ENCODE measurements at regions not wholly inside any gene's neighbourhood (a gene's known extent, or its start where the extent isn't known, plus 50 kb on each side); places are given as distances from the start of the nearest gene placed in this dataset.

- DNase-seq (ENCODE audit: low spot score): no peak
Measured at GRCh38 chr12:66910366-66910974, 231.6 kb upstream of the GRIP1 start.

GRCh38 chr12:66915306-66915904 lies 236.5 kb upstream of the GRIP1 start:
- no peak for DNase-seq (ENCODE audit: low spot score)

GRCh38 chr12:66916189-66916588 lies 237.3 kb upstream of the GRIP1 start:
- DNase-seq (ENCODE audit: low spot score): no peak

- no peak for DNase-seq (ENCODE audit: low spot score)
Measured at GRCh38 chr12:66919466-66919865, 240.6 kb upstream of the GRIP1 start.

- DNase-seq (ENCODE audit: low spot score): no peak
Measured at GRCh38 chr12:66920205-66920604, 241.3 kb upstream of the GRIP1 start.

- no peak for DNase-seq (ENCODE audit: low spot score)
Measured at GRCh38 chr12:66921151-66921550, 242.3 kb upstream of the GRIP1 start.

- DNase-seq (ENCODE audit: low spot score): no peak
Measured at GRCh38 chr12:66925083-66925482, 246.2 kb upstream of the GRIP1 start.

- no peak for DNase-seq (ENCODE audit: low spot score)
Measured at GRCh38 chr12:66929121-66929520, 250.2 kb upstream of the GRIP1 start.

- no peak for DNase-seq (ENCODE audit: low spot score)
Measured at GRCh38 chr12:66931091-66931490, 252.2 kb upstream of the GRIP1 start.

GRCh38 chr12:66932126-66932525 lies 253.2 kb upstream of the GRIP1 start:
- no peak for DNase-seq (ENCODE audit: low spot score)

GRCh38 chr12:66934302-66935062 lies 255.6 kb upstream of the GRIP1 start:
- DNase-seq (ENCODE audit: low spot score): no peak

- DNase-seq (ENCODE audit: low spot score): no peak
Measured at GRCh38 chr12:66941150-66941549, 262.3 kb upstream of the GRIP1 start.

GRCh38 chr12:66942741-66943465 lies 264.0 kb upstream of the GRIP1 start:
- DNase-seq (ENCODE audit: low spot score): no peak

- DNase-seq (ENCODE audit: low spot score): no peak
Measured at GRCh38 chr12:66944365-66944764, 265.5 kb upstream of the GRIP1 start.

- DNase-seq (ENCODE audit: low spot score): no peak
Measured at GRCh38 chr12:66945189-66945817, 266.4 kb upstream of the GRIP1 start.

GRCh38 chr12:66947119-66947518 lies 268.2 kb upstream of the GRIP1 start:
- DNase-seq (ENCODE audit: low spot score): no peak

- no peak for DNase-seq (ENCODE audit: low spot score)
Measured at GRCh38 chr12:66952668-66953067, 273.8 kb upstream of the GRIP1 start.

- no peak for DNase-seq (ENCODE audit: low spot score)
Measured at GRCh38 chr12:66956300-66956699, 277.4 kb upstream of the GRIP1 start.

- no peak for DNase-seq (ENCODE audit: low spot score)
Measured at GRCh38 chr12:66959276-66959675, 280.4 kb upstream of the GRIP1 start.

GRCh38 chr12:66960006-66960405 lies 281.1 kb upstream of the GRIP1 start:
- DNase-seq (ENCODE audit: low spot score): no peak

GRCh38 chr12:66960704-66961690 lies 282.1 kb upstream of the GRIP1 start:
- no peak for DNase-seq (ENCODE audit: low spot score)
